Right lobe of liver (tissue), 6 donors: ENCODE measurements at regions not wholly inside any gene's neighbourhood (a gene's known extent, or its start where the extent isn't known, plus 50 kb on each side); places are given as distances from the start of the nearest gene placed in this dataset.
"Not testable (repeated sequence)": the region's sequence is repeated elsewhere in the genome, so short reads cannot be mapped to it uniquely, and the experiment has no call there.

Experiments used
- ATAC-seq, 4 donors: fragments of 200-7000 bp; cut with Tn5 transposase; one replicate each; pipeline ENCODE4 v1.9.1; 2020; ENCODE audit warnings: mild to moderate bottlenecking in 4 of 4, moderate library complexity in 4 of 4
- DNase-seq, 3 donors: peaks; one replicate each; pipeline ENCODE4 v3.0.0-alpha.2; 2020
- H3K27ac ChIP-seq, 3 donors: fragments of 200-600 bp; one replicate each; pipeline ENCODE4 v1.8.0; 2022
- H3K27me3 ChIP-seq, 2 donors: fragments of 200-600 bp; one replicate each; pipeline ENCODE4 v1.8.0; 2022
- H3K36me3 ChIP-seq, 4 donors: fragments of 200-600 bp; sonication (generic) in 1 of 4; one replicate each; pipeline versions ENCODE4 v1.5.1 to v1.8.0; 2017 to 2022; ENCODE audit warnings: control low read depth in 1 of 4
- H3K4me1 ChIP-seq, 4 donors: fragments of 200-600 bp; sonication (generic) in 1 of 4; one replicate each; pipeline versions ENCODE4 v1.5.1 to v1.8.0; 2017 to 2022; ENCODE audit warnings: control low read depth in 1 of 4
- H3K4me3 ChIP-seq, 3 donors: fragments of 200-600 bp; one replicate each; pipeline ENCODE4 v1.8.0; 2022
- H3K9me3 ChIP-seq, 4 donors: fragments of 200-600 bp; sonication (generic) in 1 of 4; one replicate each; pipeline versions ENCODE4 v1.5.1 to v1.8.0; 2017 to 2022; ENCODE audit warnings: control low read depth in 1 of 4
- POLR2A ChIP-seq: fragments of 450-650 bp; IDR thresholded peaks from one replicate; pipeline ENCODE4 v1.6.1; 2017; ENCODE audit warnings: antibody characterized with exemption, mild to moderate bottlenecking
- WGBS: methylation state at CpG from one replicate; pipeline ENCODE4 v1.1.6; 2018; ENCODE audit warnings: low coverage, low lambda C conversion rate; ENCODE audit not compliant: insufficient coverage; ENCODE audit errors: missing lambda C conversion rate; 5-methylcytosine and 5-hydroxymethylcytosine counted together
- intact Hi-C, 2 donors: fragments of 100-400 bp; cut with DNase I; formaldehyde crosslinking; loops; one replicate each; pipeline versions ENCODE4 v1.11.2 to v1.14.1; 2022
- TF ChIP-seq, protein P1 (sequence below), 4 donors: fragments of 200-600 bp in 3 of 4; fragments of 450-650 bp in 1 of 4; IDR thresholded peaks; one replicate each; pipeline versions ENCODE4 v1.5.1 to v1.8.0; 2016 to 2022; ENCODE audit warnings: antibody characterized with exemption in 4 of 4, mild to moderate bottlenecking in 2 of 4
- donor health status: DM: no; HTN: yes; CAD: no.
- donor health status: DM: no; HTN: no; CAD: no.
- donor health status: DM: no; HTN: no; CAD: no.
- donor health status: DM: no; HTN: yes; CAD: no.
- donor health status: DM: no; HTN: yes; CAD: no.

DNA sequence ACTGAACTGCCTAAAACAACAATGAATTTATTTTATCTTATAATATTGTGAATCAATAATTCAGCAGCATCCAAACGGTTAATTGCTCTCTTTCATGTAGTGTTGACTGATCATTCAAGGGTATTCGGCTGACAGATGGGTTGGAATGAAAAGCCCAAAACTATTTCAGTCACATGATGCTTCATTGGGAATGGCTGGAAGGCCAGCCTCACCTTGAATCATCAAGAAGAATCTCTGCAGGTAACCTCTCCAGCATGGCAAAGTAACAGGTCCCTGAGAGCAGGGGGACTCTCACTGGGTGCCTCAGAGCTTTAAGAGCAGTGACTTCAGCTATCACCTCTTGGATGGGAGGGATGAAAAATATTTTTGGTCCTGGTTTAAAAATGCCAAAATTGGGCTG is 1395.7 kb downstream of the OLFM4 start:
- intact Hi-C loops = no loop called here
- Histone ChIP-seq H3K4me1 (no peaks in the 10 kb centered on the region), H3K9me3 (no peaks in the 10 kb centered on the region), H3K4me3 (no peak overlapping the region), H3K27ac (no peak overlapping the region), H3K27me3 (no peaks in the 10 kb centered on the region), H3K36me3 (no peaks in the 10 kb centered on the region)
- ATAC-seq = no peak
- DNase-seq = no peak
- TF ChIP-seq, protein P1, sequence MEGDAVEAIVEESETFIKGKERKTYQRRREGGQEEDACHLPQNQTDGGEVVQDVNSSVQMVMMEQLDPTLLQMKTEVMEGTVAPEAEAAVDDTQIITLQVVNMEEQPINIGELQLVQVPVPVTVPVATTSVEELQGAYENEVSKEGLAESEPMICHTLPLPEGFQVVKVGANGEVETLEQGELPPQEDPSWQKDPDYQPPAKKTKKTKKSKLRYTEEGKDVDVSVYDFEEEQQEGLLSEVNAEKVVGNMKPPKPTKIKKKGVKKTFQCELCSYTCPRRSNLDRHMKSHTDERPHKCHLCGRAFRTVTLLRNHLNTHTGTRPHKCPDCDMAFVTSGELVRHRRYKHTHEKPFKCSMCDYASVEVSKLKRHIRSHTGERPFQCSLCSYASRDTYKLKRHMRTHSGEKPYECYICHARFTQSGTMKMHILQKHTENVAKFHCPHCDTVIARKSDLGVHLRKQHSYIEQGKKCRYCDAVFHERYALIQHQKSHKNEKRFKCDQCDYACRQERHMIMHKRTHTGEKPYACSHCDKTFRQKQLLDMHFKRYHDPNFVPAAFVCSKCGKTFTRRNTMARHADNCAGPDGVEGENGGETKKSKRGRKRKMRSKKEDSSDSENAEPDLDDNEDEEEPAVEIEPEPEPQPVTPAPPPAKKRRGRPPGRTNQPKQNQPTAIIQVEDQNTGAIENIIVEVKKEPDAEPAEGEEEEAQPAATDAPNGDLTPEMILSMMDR (IDR thresholded peaks at IDR 0.05) = no peak
- no peak for TF ChIP-seq POLR2A
- WGBS = 32% methylated on average over 2 of the region's 2 CpGs

DNA sequence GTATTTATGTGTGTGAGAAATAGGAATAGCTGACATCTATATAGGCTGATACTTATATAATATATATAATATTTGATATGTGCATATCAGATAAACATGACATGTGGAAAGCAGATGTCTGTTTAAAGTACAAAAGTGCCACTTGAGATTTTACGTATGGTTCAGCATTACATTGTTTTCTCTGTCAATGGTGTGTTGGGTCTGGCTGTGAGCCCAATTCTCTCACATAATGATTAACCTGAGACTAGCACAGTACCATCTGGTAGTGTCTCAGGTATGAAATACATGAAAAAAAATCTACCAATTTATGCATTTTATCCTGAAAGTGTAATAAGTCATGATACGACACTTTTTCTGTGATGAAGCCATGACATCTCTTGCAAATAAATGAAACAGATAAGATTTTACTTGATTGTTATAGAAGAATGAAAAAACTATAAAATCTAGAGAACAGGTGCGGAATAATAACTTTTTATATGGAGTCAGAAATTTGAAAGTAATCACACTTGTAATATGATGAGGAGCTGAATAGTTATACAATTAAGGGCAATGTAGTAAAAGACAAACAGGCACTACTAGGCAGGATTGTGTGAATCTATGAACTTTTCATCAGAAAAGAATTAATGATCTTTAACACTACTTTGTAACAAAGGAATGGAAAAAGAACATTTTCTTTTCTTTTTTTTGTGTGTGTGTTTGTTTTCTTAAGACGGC is 1405.0 kb downstream of the OLFM4 start:
- no peaks in the 10 kb centered on the region for H3K9me3 ChIP-seq
- H3K36me3 ChIP-seq = no peaks in the 10 kb centered on the region
- 52% methylated on average over 4 of the region's 4 CpGs for WGBS
- TF ChIP-seq, protein P1 (IDR thresholded peaks at IDR 0.05) = no peak
- TF ChIP-seq POLR2A = no peak
- H3K27me3 ChIP-seq = no peaks in the 10 kb centered on the region
- intact Hi-C loops = no loop called here
- no peak overlapping the region for H3K4me3 ChIP-seq
- DNase-seq = no peak
- ATAC-seq = peak; percentile 58 to 82 (median 75)
- no peak overlapping the region for H3K27ac ChIP-seq
- no peaks in the 10 kb centered on the region for H3K4me1 ChIP-seq

GRCh38 chr13:54440853-54441400 is 1412.3 kb downstream of the OLFM4 start:
- 70% methylated on average over 2 of the region's 27 CpGs for WGBS
- H3K4me1 ChIP-seq, ATAC-seq, H3K27ac ChIP-seq, H3K27me3 ChIP-seq, H3K4me3 ChIP-seq, H3K36me3 ChIP-seq, H3K9me3 ChIP-seq, DNase-seq, intact Hi-C loops: not testable (repeated sequence)

GRCh38 chr13:54445453-54445852 is 1416.8 kb downstream of the OLFM4 start:
- 41% methylated on average over 3 of the region's 3 CpGs for WGBS

DNA sequence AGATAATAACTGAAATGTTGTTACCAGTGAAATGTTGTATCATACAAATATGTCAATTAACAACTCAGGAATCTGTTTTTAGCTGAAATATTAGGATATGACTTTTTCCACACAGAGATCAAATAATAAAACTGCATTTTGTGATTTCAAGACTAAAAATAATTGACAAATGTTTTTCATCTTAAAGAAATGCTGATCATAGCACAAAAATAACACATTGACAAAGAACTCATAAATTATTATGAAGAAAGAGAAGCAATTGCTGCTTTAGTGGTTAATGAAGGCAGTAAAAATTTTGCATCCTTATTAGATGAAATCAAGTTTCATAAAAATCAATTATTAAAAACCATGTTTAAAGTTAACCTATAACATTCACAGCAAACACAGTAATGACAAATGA is 1417.3 kb downstream of the OLFM4 start:
- DNase-seq (no peak), ATAC-seq (no peak)
- H3K27ac ChIP-seq = no peak overlapping the region
- TF ChIP-seq, protein P1 (IDR thresholded peaks at IDR 0.05) = no peak
- H3K4me3 ChIP-seq = no peak overlapping the region
- intact Hi-C loops = no loop called here
- H3K4me1 ChIP-seq = no peaks in the 10 kb centered on the region
- no peaks in the 10 kb centered on the region for H3K27me3 ChIP-seq
- H3K36me3 ChIP-seq = no peaks in the 10 kb centered on the region
- H3K9me3 ChIP-seq = no peaks in the 10 kb centered on the region

More at GRCh38 chr13:54445453-54445852, 1416.8 kb downstream of the OLFM4 start:
- DNase-seq = no peak
- no peak for ATAC-seq
- intact Hi-C loops = no loop called here
- Histone ChIP-seq H3K36me3 (no peaks in the 10 kb centered on the region), H3K4me3 (no peak overlapping the region), H3K4me1 (no peaks in the 10 kb centered on the region), H3K27me3 (no peaks in the 10 kb centered on the region), H3K27ac (no peak overlapping the region), H3K9me3 (no peaks in the 10 kb centered on the region)
- TF ChIP-seq, protein P1 (IDR thresholded peaks at IDR 0.05) = no peak
- TF ChIP-seq POLR2A = no peak
